WTC11 (cell line): ENCODE measurements at regions not wholly inside any gene's neighbourhood (a gene's known extent, or its start where the extent isn't known, plus 50 kb on each side); places are given as distances from the start of the nearest gene placed in this dataset.

Experiments used
- ATAC-seq: fragments of 200-7000 bp; cut with Tn5 transposase; 2 replicates; pipeline ENCODE4 v1.10.0; 2021; ENCODE audit warnings: mild to moderate bottlenecking, moderate library complexity
- CTCF ChIA-PET: fragments of 300-600 bp; sonication (Branson Sonifier 250); formaldehyde crosslinking; loops from one replicate; lab custom pipeline; 2021; ENCODE audit warnings: antibody characterized with exemption; lab: Charles Lee
- POLR2A ChIA-PET: fragments of 350-600 bp; sonication (Branson Sonifier 250); formaldehyde crosslinking; loops from one replicate; lab custom pipeline; 2021; ENCODE audit warnings: antibody characterized with exemption; lab: Charles Lee
- DNase-seq: peaks from one replicate; pipeline ENCODE4 v3.0.0; 2021; ENCODE audit warnings: low spot score
- H3K27ac Mint-ChIP-seq: 2 replicates; pipeline ENCODE4 v1.8.0; 2021; ENCODE audit warnings: mixed read lengths
- H3K27me3 Mint-ChIP-seq: 2 replicates; pipeline ENCODE4 v1.8.0; 2021; ENCODE audit warnings: low read depth, mild to moderate bottlenecking, moderate library complexity, mixed read lengths
- H3K36me3 Mint-ChIP-seq: 2 replicates; pipeline ENCODE4 v1.8.0; 2021; ENCODE audit warnings: mixed read lengths
- H3K4me1 Mint-ChIP-seq: 2 replicates; pipeline ENCODE4 v1.8.0; 2022; ENCODE audit warnings: mixed read lengths
- H3K4me3 Mint-ChIP-seq: 2 replicates; pipeline ENCODE4 v1.8.0; 2021; ENCODE audit warnings: mild to moderate bottlenecking, moderate library complexity, mixed read lengths
- H3K9me3 Mint-ChIP-seq: 2 replicates; pipeline ENCODE4 v1.8.0; 2021; ENCODE audit warnings: mixed read lengths
- ATF3 ChIP-seq: sonication (generic); formaldehyde crosslinking; conservative IDR thresholded peaks from 2 replicates; pipeline ENCODE4 v1.8.1; 2022; ENCODE audit warnings: mild to moderate bottlenecking, missing genetic modification reagents
- E2F5 ChIP-seq: sonication (generic); formaldehyde crosslinking; IDR thresholded peaks from 2 replicates; pipeline ENCODE4 v1.8.1; 2022; ENCODE audit warnings: mild to moderate bottlenecking, moderate library complexity, missing genetic modification reagents
- EMX1 ChIP-seq: fragments of 250-450 bp; sonication (Bioruptor Pico); IDR thresholded peaks from 2 replicates; pipeline ENCODE4 v1.8.0; 2021; ENCODE audit warnings: mild to moderate bottlenecking
- ETV6 ChIP-seq: sonication (generic); formaldehyde crosslinking; IDR thresholded peaks from 2 replicates; pipeline ENCODE4 v1.8.1; 2022; ENCODE audit warnings: mild to moderate bottlenecking, missing genetic modification reagents
- FOXP4 ChIP-seq: sonication (generic); formaldehyde crosslinking; IDR thresholded peaks from 2 replicates; pipeline ENCODE4 v1.8.0; 2022; ENCODE audit warnings: mild to moderate bottlenecking, missing genetic modification reagents
- HMGXB4 ChIP-seq: sonication (generic); formaldehyde crosslinking; IDR thresholded peaks from 2 replicates; pipeline ENCODE4 v1.8.1; 2023; ENCODE audit warnings: mild to moderate bottlenecking, moderate library complexity, missing genetic modification reagents
- IRF2 ChIP-seq: sonication (generic); formaldehyde crosslinking; IDR thresholded peaks from 2 replicates; pipeline ENCODE4 v1.8.0; 2022; ENCODE audit warnings: low read depth, missing genetic modification reagents, borderline replicate concordance
- MAX ChIP-seq: sonication (generic); formaldehyde crosslinking; IDR thresholded peaks from 2 replicates; pipeline ENCODE4 v1.8.0; 2022; ENCODE audit warnings: mild to moderate bottlenecking, missing genetic modification reagents
- NFATC4 ChIP-seq: fragments of 250-450 bp; sonication (Bioruptor Pico); IDR thresholded peaks from 2 replicates; pipeline ENCODE4 v1.9.0; 2021; ENCODE audit warnings: mild to moderate bottlenecking
- OVOL2 ChIP-seq: fragments of 250-450 bp; sonication (Bioruptor Pico); IDR thresholded peaks from 2 replicates; pipeline ENCODE4 v1.9.0; 2021; ENCODE audit warnings: mild to moderate bottlenecking, borderline replicate concordance
- PRRX2 ChIP-seq: fragments of 250-450 bp; sonication (Bioruptor Pico); IDR thresholded peaks from 2 replicates; pipeline ENCODE4 v1.8.0; 2021; ENCODE audit warnings: mild to moderate bottlenecking
- SMAD4 ChIP-seq: sonication (generic); formaldehyde crosslinking; IDR thresholded peaks from 2 replicates; pipeline ENCODE4 v1.8.0; 2022; ENCODE audit warnings: mild to moderate bottlenecking, missing genetic modification reagents
- STAT6 ChIP-seq: sonication (generic); formaldehyde crosslinking; conservative IDR thresholded peaks from 2 replicates; pipeline ENCODE4 v1.8.1; 2023; ENCODE audit warnings: mild to moderate bottlenecking, low read depth, missing genetic modification reagents, moderate library complexity
- USF2 ChIP-seq: sonication (generic); formaldehyde crosslinking; IDR thresholded peaks from 2 replicates; pipeline ENCODE4 v1.8.1; 2023; ENCODE audit warnings: mild to moderate bottlenecking, missing genetic modification reagents, moderate library complexity
- ZNF138 ChIP-seq: sonication (generic); formaldehyde crosslinking; conservative IDR thresholded peaks from 2 replicates; pipeline ENCODE4 v1.8.1; 2022; ENCODE audit warnings: mild to moderate bottlenecking, moderate library complexity, missing genetic modification reagents
- ZNF317 ChIP-seq: sonication (generic); formaldehyde crosslinking; IDR thresholded peaks from 2 replicates; pipeline ENCODE4 v1.8.1; 2023; ENCODE audit warnings: low read depth, mild to moderate bottlenecking, moderate library complexity, missing genetic modification reagents, borderline replicate concordance
- ZNF396 ChIP-seq: fragments of 250-450 bp; sonication (Bioruptor Pico); IDR thresholded peaks from 2 replicates; pipeline ENCODE4 v1.8.0; 2021; ENCODE audit warnings: mild to moderate bottlenecking, moderate library complexity, borderline replicate concordance
- ZNF532 ChIP-seq: fragments of 250-450 bp; sonication (Bioruptor Pico); IDR thresholded peaks from 2 replicates; pipeline ENCODE4 v1.9.0; 2021; ENCODE audit warnings: mild to moderate bottlenecking, borderline replicate concordance

GRCh38 chr1:218658899-218659298 lies 313.8 kb downstream of the TGFB2 start (continued):
- no peak for TF ChIP-seq STAT6 (CRISPR knock-in tag)
- no peak for TF ChIP-seq EMX1 (CRISPR knock-in tag)
- no peak for TF ChIP-seq HMGXB4
- TF ChIP-seq, all 79 proteins: peak for 0

- POLR2A ChIA-PET, result no interaction called here
- Mint-ChIP-seq H3K4me1 (0 out of 2 replicates have a peak, but pooled peaks cover under 1% of the 10 kb centered on the region), H3K4me3 (no peak overlapping the region), H3K27me3 (no peaks in the 10 kb centered on the region), H3K27ac (no peak overlapping the region), H3K9me3 (no peaks in the 10 kb centered on the region), H3K36me3 (no peaks in the 10 kb centered on the region)
- no peak for ATAC-seq
- no peak for DNase-seq
- CTCF ChIA-PET, result no interaction called here
- no peak for TF ChIP-seq ZNF396 (CRISPR knock-in tag)
- no peak for TF ChIP-seq MAX (CRISPR knock-in tag)
- TF ChIP-seq NFATC4 (CRISPR knock-in tag), result no peak
- no peak for TF ChIP-seq ATF3
- no peak for TF ChIP-seq OVOL2 (CRISPR knock-in tag)
- TF ChIP-seq PRRX2 (CRISPR knock-in tag), result no peak
- no peak for TF ChIP-seq E2F5 (CRISPR knock-in tag)
- no peak for TF ChIP-seq ZNF532 (CRISPR knock-in tag)
- TF ChIP-seq USF2, result no peak
- no peak for TF ChIP-seq IRF2
- TF ChIP-seq ZNF317 (CRISPR knock-in tag), result no peak
- no peak for TF ChIP-seq FOXP4 (CRISPR knock-in tag)
- TF ChIP-seq ZNF138 (CRISPR knock-in tag), result no peak
- no peak for TF ChIP-seq SMAD4
- TF ChIP-seq ETV6 (CRISPR knock-in tag), result no peak
Measured at GRCh38 chr1:218659911-218660677, 315.0 kb downstream of the TGFB2 start.
